ENCODE measurements at regions not wholly inside any gene's neighbourhood (a gene's known extent, or its start where the extent isn't known, plus 50 kb on each side); places are given as distances from the start of the nearest gene placed in this dataset.

DNA sequence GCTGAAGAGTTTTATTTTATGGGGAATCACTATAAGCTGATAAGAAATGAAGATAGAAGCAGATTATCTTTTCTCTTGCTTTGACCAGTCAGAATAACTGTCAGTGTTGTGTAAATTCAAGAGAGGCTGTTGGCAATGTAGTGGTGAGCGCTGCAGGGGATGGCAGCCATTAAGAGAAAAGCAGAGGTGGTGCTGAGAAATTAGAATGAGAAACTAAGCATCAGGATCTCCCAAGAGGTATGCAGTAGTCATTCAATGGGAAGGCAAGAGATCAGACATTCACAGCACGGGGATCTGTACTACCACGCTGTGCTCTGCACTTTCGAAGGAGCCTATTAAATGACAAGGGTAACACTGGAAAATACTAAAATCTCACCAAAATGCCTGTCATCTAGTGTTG is 768.5 kb upstream of the ACO1 start:
- intact Hi-C loops (cut with micrococcal nuclease; ENCODE audit: unreplicated experiment) = no loop called here

DNA sequence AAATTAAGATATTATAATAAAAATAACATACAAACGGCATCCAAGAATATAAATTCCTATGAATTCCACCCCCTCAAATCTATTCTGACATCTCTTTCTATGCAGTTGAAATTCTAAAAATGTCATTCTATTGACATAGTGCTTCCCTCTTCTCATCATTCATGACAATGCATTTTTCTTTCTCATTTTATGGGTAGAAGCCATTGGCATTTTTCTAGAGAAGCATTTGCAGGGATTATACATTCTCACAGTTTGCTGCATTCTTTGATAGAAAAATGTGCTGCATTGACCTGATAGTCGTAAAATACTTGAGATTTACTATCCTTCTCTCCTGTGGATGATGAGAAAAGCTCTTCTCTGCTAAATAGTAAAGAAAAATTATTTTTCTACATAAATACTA is 760.9 kb upstream of the ACO1 start:
- Histone ChIP-seq H3K27me3 (ENCODE audit: control insufficient read depth in 1 of 2, insufficient read depth in 2 of 2, low read length in 2 of 2) (no peaks in the 10 kb centered on the region), H3K79me2 (ENCODE audit: insufficient read depth, low read length) (no peaks in the 10 kb centered on the region), H3K4me1 (ENCODE audit: insufficient read depth, low read length) (no peaks in the 10 kb centered on the region), H3K27ac (ENCODE audit: extremely low read length, insufficient read depth, low read length) (no peak overlapping the region), H2AFZ (ENCODE audit: low read length) (no peak overlapping the region), H3K4me2 (ENCODE audit: low read depth, low read length) (no peak overlapping the region), H3K9ac (ENCODE audit: insufficient read depth, low read depth, low read length) (no peak overlapping the region), H3K4me3 (replicated peaks in 1 of 3; ENCODE audit: insufficient read depth in 1 of 3, low read depth in 2 of 3, low read length in 3 of 3) (no peak overlapping the region), H4K20me1 (ENCODE audit: insufficient read depth, low read length) (no peaks in the 10 kb centered on the region), H3K9me3 (ENCODE audit: low read length) (no peaks in the 10 kb centered on the region), H3K36me3 (replicated peaks in 1 of 2; ENCODE audit: control insufficient read depth in 1 of 2, insufficient read depth in 2 of 2, low read length in 2 of 2) (no peaks in the 10 kb centered on the region)
- POLR2A ChIA-PET = no interaction called here
- FAIRE-seq (no peak), ATAC-seq (no peak), DNase-seq (ENCODE audit: low spot score) (no peak)
- in situ Hi-C loops (cut with HindIII; ENCODE audit: extremely low pct_ligation_motif_present, low pct_unique_long_range_greater_than_20kb) (no loop called here), intact Hi-C loops (cut with micrococcal nuclease; ENCODE audit: unreplicated experiment) (no loop called here)
- WGBS (ENCODE audit: low lambda C conversion rate) = 3% methylated on average over 2 of the region's 2 CpGs
- CTCF ChIA-PET (ENCODE audit: low intra/inter-chr PET ratio, low total read pairs) = no interaction called here
- no TSS peak for BruUV-seq (replicated peaks)
- TF ChIP-seq ZNF883 (CRISPR knock-in tag; IDR thresholded peaks at IDR 0.05; ENCODE audit: not compliant biosample characterization) (no peak), MIER3 (CRISPR knock-in tag; IDR thresholded peaks at IDR 0.05; ENCODE audit: borderline replicate concordance) (no peak), ZNF777 (CRISPR knock-in tag; IDR thresholded peaks at IDR 0.05) (no peak), SMAD9 (CRISPR knock-in tag; IDR thresholded peaks at IDR 0.05) (no peak), PRPF4 (IDR thresholded peaks at IDR 0.05; ENCODE audit: low read depth, low read length, poor library complexity, severe bottlenecking) (no peak), ZNF430 (CRISPR knock-in tag; IDR thresholded peaks at IDR 0.05) (no peak), MEIS1 (CRISPR knock-in tag; IDR thresholded peaks at IDR 0.05; ENCODE audit: borderline replicate concordance) (no peak)
- TF ChIP-seq, protein P1, sequence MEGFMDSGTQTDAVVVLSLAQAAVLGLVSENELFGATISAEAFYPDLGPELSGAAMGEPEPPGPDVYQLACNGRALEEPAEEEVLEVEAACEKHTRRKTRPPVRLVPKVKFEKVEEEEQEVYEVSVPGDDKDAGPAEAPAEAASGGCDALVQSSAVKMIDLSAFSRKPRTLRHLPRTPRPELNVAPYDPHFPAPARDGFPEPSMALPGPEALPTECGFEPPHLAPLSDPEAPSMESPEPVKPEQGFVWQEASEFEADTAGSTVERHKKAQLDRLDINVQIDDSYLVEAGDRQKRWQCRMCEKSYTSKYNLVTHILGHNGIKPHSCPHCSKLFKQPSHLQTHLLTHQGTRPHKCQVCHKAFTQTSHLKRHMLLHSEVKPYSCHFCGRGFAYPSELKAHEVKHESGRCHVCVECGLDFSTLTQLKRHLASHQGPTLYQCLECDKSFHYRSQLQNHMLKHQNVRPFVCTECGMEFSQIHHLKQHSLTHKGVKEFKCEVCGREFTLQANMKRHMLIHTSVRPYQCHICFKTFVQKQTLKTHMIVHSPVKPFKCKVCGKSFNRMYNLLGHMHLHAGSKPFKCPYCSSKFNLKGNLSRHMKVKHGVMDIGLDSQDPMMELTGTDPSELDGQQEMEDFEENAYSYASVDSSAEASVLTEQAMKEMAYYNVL (CRISPR knock-in tag; IDR thresholded peaks at IDR 0.05; ENCODE audit: borderline replicate concordance) = no peak
- TF ChIP-seq, protein P2, sequence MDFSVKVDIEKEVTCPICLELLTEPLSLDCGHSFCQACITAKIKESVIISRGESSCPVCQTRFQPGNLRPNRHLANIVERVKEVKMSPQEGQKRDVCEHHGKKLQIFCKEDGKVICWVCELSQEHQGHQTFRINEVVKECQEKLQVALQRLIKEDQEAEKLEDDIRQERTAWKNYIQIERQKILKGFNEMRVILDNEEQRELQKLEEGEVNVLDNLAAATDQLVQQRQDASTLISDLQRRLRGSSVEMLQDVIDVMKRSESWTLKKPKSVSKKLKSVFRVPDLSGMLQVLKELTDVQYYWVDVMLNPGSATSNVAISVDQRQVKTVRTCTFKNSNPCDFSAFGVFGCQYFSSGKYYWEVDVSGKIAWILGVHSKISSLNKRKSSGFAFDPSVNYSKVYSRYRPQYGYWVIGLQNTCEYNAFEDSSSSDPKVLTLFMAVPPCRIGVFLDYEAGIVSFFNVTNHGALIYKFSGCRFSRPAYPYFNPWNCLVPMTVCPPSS (IDR thresholded peaks at IDR 0.05) = no peak
- TF ChIP-seq, protein P3, sequence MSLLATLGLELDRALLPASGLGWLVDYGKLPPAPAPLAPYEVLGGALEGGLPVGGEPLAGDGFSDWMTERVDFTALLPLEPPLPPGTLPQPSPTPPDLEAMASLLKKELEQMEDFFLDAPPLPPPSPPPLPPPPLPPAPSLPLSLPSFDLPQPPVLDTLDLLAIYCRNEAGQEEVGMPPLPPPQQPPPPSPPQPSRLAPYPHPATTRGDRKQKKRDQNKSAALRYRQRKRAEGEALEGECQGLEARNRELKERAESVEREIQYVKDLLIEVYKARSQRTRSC (CRISPR knock-in tag; IDR thresholded peaks at IDR 0.05; ENCODE audit: low read depth) = no peak

More for the DNA sequence above, 768.5 kb upstream of the ACO1 start:
- TF ChIP-seq, protein P4, sequence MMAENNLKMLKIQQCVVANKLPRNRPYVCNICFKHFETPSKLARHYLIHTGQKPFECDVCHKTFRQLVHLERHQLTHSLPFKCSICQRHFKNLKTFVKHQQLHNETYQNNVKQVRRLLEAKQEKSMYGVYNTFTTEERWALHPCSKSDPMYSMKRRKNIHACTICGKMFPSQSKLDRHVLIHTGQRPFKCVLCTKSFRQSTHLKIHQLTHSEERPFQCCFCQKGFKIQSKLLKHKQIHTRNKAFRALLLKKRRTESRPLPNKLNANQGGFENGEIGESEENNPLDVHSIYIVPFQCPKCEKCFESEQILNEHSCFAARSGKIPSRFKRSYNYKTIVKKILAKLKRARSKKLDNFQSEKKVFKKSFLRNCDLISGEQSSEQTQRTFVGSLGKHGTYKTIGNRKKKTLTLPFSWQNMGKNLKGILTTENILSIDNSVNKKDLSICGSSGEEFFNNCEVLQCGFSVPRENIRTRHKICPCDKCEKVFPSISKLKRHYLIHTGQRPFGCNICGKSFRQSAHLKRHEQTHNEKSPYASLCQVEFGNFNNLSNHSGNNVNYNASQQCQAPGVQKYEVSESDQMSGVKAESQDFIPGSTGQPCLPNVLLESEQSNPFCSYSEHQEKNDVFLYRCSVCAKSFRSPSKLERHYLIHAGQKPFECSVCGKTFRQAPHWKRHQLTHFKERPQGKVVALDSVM (CRISPR knock-in tag; IDR thresholded peaks at IDR 0.05) = no peak
- TF ChIP-seq ZFYVE20 (CRISPR knock-in tag; IDR thresholded peaks at IDR 0.05; ENCODE audit: borderline replicate concordance, low read depth) = no peak
- no peaks in the 10 kb centered on the region for H3K27me3 ChIP-seq (ENCODE audit: control insufficient read depth in 1 of 2, insufficient read depth in 2 of 2, low read length in 2 of 2)
- FAIRE-seq = no peak
- no peak for DNase-seq (ENCODE audit: low spot score)
- H3K79me2 ChIP-seq (ENCODE audit: insufficient read depth, low read length) = no peaks in the 10 kb centered on the region
- H3K9ac ChIP-seq (ENCODE audit: insufficient read depth, low read depth, low read length) = no peak overlapping the region
- in situ Hi-C loops (cut with HindIII; ENCODE audit: extremely low pct_ligation_motif_present, low pct_unique_long_range_greater_than_20kb) = no loop called here
- no peaks in the 10 kb centered on the region for H3K4me1 ChIP-seq (ENCODE audit: insufficient read depth, low read length)
- 31% methylated on average over 4 of the region's 4 CpGs for WGBS (ENCODE audit: low lambda C conversion rate)
- H3K9me3 ChIP-seq (ENCODE audit: low read length) = no peaks in the 10 kb centered on the region
- no peak overlapping the region for H3K27ac ChIP-seq (ENCODE audit: extremely low read length, insufficient read depth, low read length)
- CTCF ChIA-PET (ENCODE audit: low intra/inter-chr PET ratio, low total read pairs) = no interaction called here
- POLR2A ChIA-PET = no interaction called here
- no peaks in the 10 kb centered on the region for H4K20me1 ChIP-seq (ENCODE audit: insufficient read depth, low read length)
- no peak overlapping the region for H2AFZ ChIP-seq (ENCODE audit: low read length)
- no peak overlapping the region for H3K4me3 ChIP-seq (replicated peaks in 1 of 3; ENCODE audit: insufficient read depth in 1 of 3, low read depth in 2 of 3, low read length in 3 of 3)
- H3K4me2 ChIP-seq (ENCODE audit: low read depth, low read length) = no peak overlapping the region
- H3K36me3 ChIP-seq (replicated peaks in 1 of 2; ENCODE audit: control insufficient read depth in 1 of 2, insufficient read depth in 2 of 2, low read length in 2 of 2) = no peaks in the 10 kb centered on the region
- no peak for ATAC-seq
- no TSS peak for BruUV-seq (replicated peaks)
